KMS-11 (cell line): ENCODE measurements at regions not wholly inside any gene's neighbourhood (a gene's known extent, or its start where the extent isn't known, plus 50 kb on each side); places are given as distances from the start of the nearest gene placed in this dataset.

Experiments used
- H2AFZ ChIP-seq: fragments of 200-600 bp; sonication (generic); 2 replicates; pipeline ENCODE4 v1.6.1; 2016; ENCODE audit warnings: antibody characterized with exemption, mixed run types, low read depth
- H3K27ac ChIP-seq: fragments of 200-600 bp; sonication (generic); 2 replicates; pipeline ENCODE4 v1.6.1; 2016; ENCODE audit warnings: mild to moderate bottlenecking, mixed run types
- H3K27me3 ChIP-seq: fragments of 200-600 bp; sonication (generic); 2 replicates; pipeline ENCODE4 v1.6.1; 2017; ENCODE audit warnings: mild to moderate bottlenecking, low read depth, mixed run types, moderate library complexity; ENCODE audit not compliant: insufficient read depth
- H3K36me3 ChIP-seq: fragments of 200-600 bp; sonication (generic); 2 replicates; pipeline ENCODE4 v1.6.1; 2017; ENCODE audit warnings: mild to moderate bottlenecking, mixed run types; ENCODE audit not compliant: insufficient read depth
- H3K4me1 ChIP-seq: fragments of 200-600 bp; sonication (generic); 2 replicates; pipeline ENCODE4 v1.6.1; 2016; ENCODE audit warnings: mild to moderate bottlenecking, low read depth, mixed run types; ENCODE audit not compliant: poor library complexity, severe bottlenecking
- H3K4me2 ChIP-seq: fragments of 200-600 bp; sonication (generic); 2 replicates; pipeline ENCODE4 v1.7.0; 2016; ENCODE audit warnings: mild to moderate bottlenecking, mixed run types
- H3K4me3 ChIP-seq: fragments of 200-600 bp; sonication (generic); IDR thresholded peaks from 2 replicates; pipeline ENCODE4 v1.6.1; 2017; ENCODE audit warnings: low read depth, low read length, mixed read lengths; ENCODE audit not compliant: insufficient read depth
- H3K79me2 ChIP-seq: fragments of 200-600 bp; sonication (generic); 2 replicates; pipeline ENCODE4 v1.6.1; 2016; ENCODE audit warnings: low read depth, mixed run types; ENCODE audit not compliant: insufficient read depth
- H3K9ac ChIP-seq: fragments of 200-600 bp; sonication (generic); 2 replicates; pipeline ENCODE4 v1.6.1; 2016; ENCODE audit warnings: mild to moderate bottlenecking, mixed run types
- H4K20me1 ChIP-seq: fragments of 200-600 bp; sonication (generic); 2 replicates; pipeline ENCODE4 v1.6.1; 2016; ENCODE audit warnings: mild to moderate bottlenecking, mixed run types; ENCODE audit not compliant: insufficient read depth
- TF ChIP-seq, protein P1 (sequence below): fragments of 200-600 bp; sonication (generic); conservative IDR thresholded peaks from 2 replicates; pipeline ENCODE4 v1.6.1; 2017; ENCODE audit warnings: low read depth, mild to moderate bottlenecking, antibody characterized with exemption, low read length, moderate library complexity, mixed read lengths

DNA sequence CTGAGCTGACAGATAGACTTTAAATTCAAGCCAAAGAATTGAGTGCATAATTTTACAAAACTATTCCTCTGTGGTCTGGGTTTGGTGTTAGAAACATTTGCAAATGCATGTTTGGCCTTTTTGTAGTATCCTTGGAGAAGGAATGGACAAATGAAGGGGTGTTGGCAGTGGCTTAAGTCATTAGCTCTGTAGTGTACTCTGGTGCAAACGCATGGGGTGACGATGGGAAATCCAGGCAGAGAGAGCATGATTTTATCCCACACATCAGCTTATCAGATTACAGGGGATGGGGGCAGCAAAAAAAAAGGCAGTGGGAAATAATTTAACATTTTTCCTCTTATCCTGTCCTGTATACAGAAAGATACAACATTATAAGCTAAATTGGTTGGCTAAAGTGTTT lies 320.6 kb downstream of the ZNF516 start:
- Histone ChIP-seq H3K4me3 (no peak overlapping the region), H3K4me2 (no peak overlapping the region), H4K20me1 (no peaks in the 10 kb centered on the region), H2AFZ (no peak overlapping the region), H3K36me3 (no peaks in the 10 kb centered on the region), H3K27me3 (no peaks in the 10 kb centered on the region), H3K4me1 (no peaks in the 10 kb centered on the region), H3K27ac (no peak overlapping the region), H3K79me2 (no peaks in the 10 kb centered on the region), H3K9ac (no peak overlapping the region)
- TF ChIP-seq, protein P1, sequence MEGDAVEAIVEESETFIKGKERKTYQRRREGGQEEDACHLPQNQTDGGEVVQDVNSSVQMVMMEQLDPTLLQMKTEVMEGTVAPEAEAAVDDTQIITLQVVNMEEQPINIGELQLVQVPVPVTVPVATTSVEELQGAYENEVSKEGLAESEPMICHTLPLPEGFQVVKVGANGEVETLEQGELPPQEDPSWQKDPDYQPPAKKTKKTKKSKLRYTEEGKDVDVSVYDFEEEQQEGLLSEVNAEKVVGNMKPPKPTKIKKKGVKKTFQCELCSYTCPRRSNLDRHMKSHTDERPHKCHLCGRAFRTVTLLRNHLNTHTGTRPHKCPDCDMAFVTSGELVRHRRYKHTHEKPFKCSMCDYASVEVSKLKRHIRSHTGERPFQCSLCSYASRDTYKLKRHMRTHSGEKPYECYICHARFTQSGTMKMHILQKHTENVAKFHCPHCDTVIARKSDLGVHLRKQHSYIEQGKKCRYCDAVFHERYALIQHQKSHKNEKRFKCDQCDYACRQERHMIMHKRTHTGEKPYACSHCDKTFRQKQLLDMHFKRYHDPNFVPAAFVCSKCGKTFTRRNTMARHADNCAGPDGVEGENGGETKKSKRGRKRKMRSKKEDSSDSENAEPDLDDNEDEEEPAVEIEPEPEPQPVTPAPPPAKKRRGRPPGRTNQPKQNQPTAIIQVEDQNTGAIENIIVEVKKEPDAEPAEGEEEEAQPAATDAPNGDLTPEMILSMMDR = no peak

DNA sequence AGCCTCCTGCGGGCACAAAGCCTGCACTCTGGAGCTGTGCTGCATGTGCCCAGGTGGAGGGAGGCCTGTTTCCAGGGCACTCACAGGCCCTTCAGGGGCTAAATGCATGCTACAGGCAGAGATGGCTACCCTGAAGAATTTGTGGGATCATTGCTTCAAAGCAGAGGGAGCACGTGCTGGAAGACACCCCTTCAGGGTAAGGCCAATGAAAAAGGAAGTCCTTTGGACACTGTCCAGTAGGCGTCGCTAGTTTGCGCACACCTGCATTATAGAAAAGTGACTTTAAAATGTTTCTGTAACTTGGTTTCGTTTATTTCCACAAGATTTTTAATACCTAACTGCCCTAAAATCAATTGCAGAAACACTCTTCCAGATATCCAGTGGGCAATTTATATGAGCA lies 325.3 kb downstream of the ZNF516 start:
- H3K79me2 ChIP-seq = no peaks in the 10 kb centered on the region
- H3K4me3 ChIP-seq = no peak overlapping the region
- H3K4me2 ChIP-seq = no peak overlapping the region
- no peaks in the 10 kb centered on the region for H3K36me3 ChIP-seq
- no peak overlapping the region for H3K9ac ChIP-seq
- no peak overlapping the region for H2AFZ ChIP-seq
- TF ChIP-seq, protein P1 = no peak
- H4K20me1 ChIP-seq = no peaks in the 10 kb centered on the region
- no peak overlapping the region for H3K27ac ChIP-seq
- no peaks in the 10 kb centered on the region for H3K4me1 ChIP-seq
- no peaks in the 10 kb centered on the region for H3K27me3 ChIP-seq

DNA sequence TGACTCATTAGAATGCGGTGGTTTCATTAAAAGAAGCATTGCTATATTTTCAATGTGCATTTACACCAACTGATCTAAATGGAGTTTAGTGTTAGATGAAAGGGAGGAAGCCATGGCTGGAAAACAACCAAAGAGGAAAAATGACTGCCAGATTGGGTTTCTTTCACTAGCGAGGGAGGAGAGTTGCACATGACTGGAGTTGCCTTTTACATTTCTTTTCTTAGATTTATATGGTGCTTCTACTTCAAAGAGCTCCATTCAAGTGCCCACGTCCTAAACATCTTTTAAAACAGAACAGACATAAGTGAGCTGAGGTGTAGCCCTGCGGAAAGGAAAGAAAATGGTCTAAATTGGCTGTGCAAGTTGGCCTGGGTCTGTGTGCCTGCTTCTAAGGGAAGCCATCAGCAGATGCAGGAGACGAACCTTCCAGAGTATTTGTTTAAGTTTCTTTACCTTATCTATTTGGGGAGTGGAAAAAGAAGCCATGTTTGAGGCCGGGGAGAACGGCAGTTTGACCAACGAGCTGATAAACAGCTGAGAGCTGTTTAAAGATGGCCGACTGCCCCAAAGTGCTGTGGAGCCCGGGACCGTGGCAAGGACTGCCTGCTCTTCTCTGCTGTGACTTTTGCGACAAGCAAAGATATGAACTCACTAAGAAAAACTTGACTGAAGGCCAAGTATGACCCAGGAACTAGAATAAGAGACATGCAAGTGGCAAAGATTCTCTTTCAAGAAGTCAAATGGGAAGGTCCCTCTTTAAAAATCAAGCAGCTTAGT lies 327.0 kb downstream of the ZNF516 start:
- no peaks in the 10 kb centered on the region for H3K79me2 ChIP-seq
- H3K36me3 ChIP-seq = no peaks in the 10 kb centered on the region
- no peak overlapping the region for H3K4me3 ChIP-seq
- H3K27ac ChIP-seq = no peak overlapping the region
- no peaks in the 10 kb centered on the region for H3K27me3 ChIP-seq
- TF ChIP-seq, protein P1 = no peak
- H3K4me1 ChIP-seq = no peaks in the 10 kb centered on the region
- H4K20me1 ChIP-seq = no peaks in the 10 kb centered on the region
- no peak overlapping the region for H3K9ac ChIP-seq
- H2AFZ ChIP-seq = no peak overlapping the region
- H3K4me2 ChIP-seq = no peak overlapping the region

DNA sequence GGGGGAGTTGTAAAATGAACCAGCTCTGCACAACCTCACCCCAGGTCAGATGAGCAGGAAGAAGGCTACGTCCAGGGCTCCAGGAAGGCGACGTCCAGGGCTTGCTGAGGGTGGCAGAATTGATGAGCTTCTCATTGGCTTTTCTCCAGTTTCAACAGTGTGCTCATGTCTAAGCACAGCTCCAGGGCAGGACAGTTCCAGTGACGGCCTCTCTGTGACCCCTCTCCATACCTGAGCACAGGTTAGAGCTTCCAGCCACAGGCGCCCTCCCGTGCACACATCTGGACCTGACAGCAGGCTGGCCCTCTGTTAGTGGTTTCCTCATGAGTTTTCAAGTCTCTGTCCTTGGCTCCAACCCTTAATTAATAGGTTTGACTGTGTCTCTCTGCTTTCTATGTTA lies 327.6 kb downstream of the ZNF516 start:
- Histone ChIP-seq H3K36me3 (no peaks in the 10 kb centered on the region), H3K4me3 (no peak overlapping the region), H3K27me3 (no peaks in the 10 kb centered on the region), H3K27ac (no peak overlapping the region), H3K79me2 (no peaks in the 10 kb centered on the region), H3K4me1 (no peaks in the 10 kb centered on the region), H4K20me1 (no peaks in the 10 kb centered on the region), H3K4me2 (no peak overlapping the region), H2AFZ (no peak overlapping the region), H3K9ac (no peak overlapping the region)
- TF ChIP-seq, protein P1 = no peak
